ENCODE measurements at regions not wholly inside any gene's neighbourhood (a gene's known extent, or its start where the extent isn't known, plus 50 kb on each side); places are given as distances from the start of the nearest gene placed in this dataset.

- no peak overlapping the region for H3K9ac ChIP-seq (ENCODE audit: insufficient read depth, low read length)
- H3K79me2 ChIP-seq (ENCODE audit: control insufficient read depth, insufficient read depth, low read length), result no peaks in the 10 kb centered on the region
- no peak for DNase-seq (ENCODE audit: low read depth in 2 of 2)
- no peak overlapping the region for H2AFZ ChIP-seq (ENCODE audit: low read length)
- no peaks in the 10 kb centered on the region for H4K20me1 ChIP-seq (ENCODE audit: control insufficient read depth, extremely low read depth, insufficient read depth, low read length)
- no peak overlapping the region for H3K4me2 ChIP-seq (ENCODE audit: extremely low read depth, insufficient read depth, low read length)
- H3K4me1 ChIP-seq (ENCODE audit: control insufficient read depth, extremely low read depth, insufficient read depth, low read length), result no peaks in the 10 kb centered on the region
- no peaks in the 10 kb centered on the region for H3K27me3 ChIP-seq (ENCODE audit: control insufficient read depth, insufficient read depth, low read length)
- no peak for TF ChIP-seq EZH2 (IDR thresholded peaks at IDR 0.05; ENCODE audit: low read length, missing control alignments)
- no peak for TF ChIP-seq CTCF (conservative IDR thresholded peaks at IDR 0.05 in 1 of 2, IDR thresholded peaks at IDR 0.05 in 1 of 2; ENCODE audit: low read depth in 1 of 2, low read length in 2 of 2)
- no peaks in the 10 kb centered on the region for H3K36me3 ChIP-seq (ENCODE audit: control insufficient read depth, insufficient read depth, low read length)
- no peak overlapping the region for H3K27ac ChIP-seq (ENCODE audit: insufficient read depth, low read length)
- H3K9me3 ChIP-seq (ENCODE audit: control insufficient read depth, insufficient read depth, low read depth, low read length), result no peaks in the 10 kb centered on the region
- H3K4me3 ChIP-seq (replicated peaks in 1 of 4; ENCODE audit: control extremely low read depth in 1 of 4, insufficient read depth in 1 of 4, low read depth in 3 of 4, low read length in 4 of 4), result no peak overlapping the region
Measured at GRCh38 chr12:34356233-34356987, 334.1 kb downstream of the ALG10 start.

- no peak overlapping the region for H2AFZ ChIP-seq (ENCODE audit: low read length)
- no peaks in the 10 kb centered on the region for H3K36me3 ChIP-seq (ENCODE audit: control insufficient read depth, insufficient read depth, low read length)
- H3K4me1 ChIP-seq (ENCODE audit: control insufficient read depth, extremely low read depth, insufficient read depth, low read length), result no peaks in the 10 kb centered on the region
- no peaks in the 10 kb centered on the region for H3K79me2 ChIP-seq (ENCODE audit: control insufficient read depth, insufficient read depth, low read length)
- no peaks in the 10 kb centered on the region for H4K20me1 ChIP-seq (ENCODE audit: control insufficient read depth, extremely low read depth, insufficient read depth, low read length)
- no peak for DNase-seq (ENCODE audit: low read depth in 2 of 2)
- no peak overlapping the region for H3K9ac ChIP-seq (ENCODE audit: insufficient read depth, low read length)
- H3K4me3 ChIP-seq (replicated peaks in 1 of 4; ENCODE audit: control extremely low read depth in 1 of 4, insufficient read depth in 1 of 4, low read depth in 3 of 4, low read length in 4 of 4), result no peak overlapping the region
- no peaks in the 10 kb centered on the region for H3K9me3 ChIP-seq (ENCODE audit: control insufficient read depth, insufficient read depth, low read depth, low read length)
- no peak overlapping the region for H3K27ac ChIP-seq (ENCODE audit: insufficient read depth, low read length)
- TF ChIP-seq CTCF (conservative IDR thresholded peaks at IDR 0.05 in 1 of 2, IDR thresholded peaks at IDR 0.05 in 1 of 2; ENCODE audit: low read depth in 1 of 2, low read length in 2 of 2) (no peak), EZH2 (IDR thresholded peaks at IDR 0.05; ENCODE audit: low read length, missing control alignments) (no peak)
- H3K27me3 ChIP-seq (ENCODE audit: control insufficient read depth, insufficient read depth, low read length), result no peaks in the 10 kb centered on the region
- H3K4me2 ChIP-seq (ENCODE audit: extremely low read depth, insufficient read depth, low read length), result no peak overlapping the region
Measured at GRCh38 chr12:34357791-34358190, 335.5 kb downstream of the ALG10 start.

GRCh38 chr12:34358198-34358597 is 335.9 kb downstream of the ALG10 start:
- H4K20me1 ChIP-seq (ENCODE audit: control insufficient read depth, extremely low read depth, insufficient read depth, low read length), result no peaks in the 10 kb centered on the region
- H3K4me2 ChIP-seq (ENCODE audit: extremely low read depth, insufficient read depth, low read length), result no peak overlapping the region
- no peaks in the 10 kb centered on the region for H3K4me1 ChIP-seq (ENCODE audit: control insufficient read depth, extremely low read depth, insufficient read depth, low read length)
- no peak for DNase-seq (ENCODE audit: low read depth in 2 of 2)
- no peaks in the 10 kb centered on the region for H3K27me3 ChIP-seq (ENCODE audit: control insufficient read depth, insufficient read depth, low read length)
- H3K4me3 ChIP-seq (replicated peaks in 1 of 4; ENCODE audit: control extremely low read depth in 1 of 4, insufficient read depth in 1 of 4, low read depth in 3 of 4, low read length in 4 of 4), result no peak overlapping the region
- no peak overlapping the region for H2AFZ ChIP-seq (ENCODE audit: low read length)
- H3K9me3 ChIP-seq (ENCODE audit: control insufficient read depth, insufficient read depth, low read depth, low read length), result no peaks in the 10 kb centered on the region
- H3K27ac ChIP-seq (ENCODE audit: insufficient read depth, low read length), result no peak overlapping the region
- no peaks in the 10 kb centered on the region for H3K79me2 ChIP-seq (ENCODE audit: control insufficient read depth, insufficient read depth, low read length)
- no peak overlapping the region for H3K9ac ChIP-seq (ENCODE audit: insufficient read depth, low read length)
- no peaks in the 10 kb centered on the region for H3K36me3 ChIP-seq (ENCODE audit: control insufficient read depth, insufficient read depth, low read length)
- TF ChIP-seq EZH2 (IDR thresholded peaks at IDR 0.05; ENCODE audit: low read length, missing control alignments), result no peak
- no peak for TF ChIP-seq CTCF (conservative IDR thresholded peaks at IDR 0.05 in 1 of 2, IDR thresholded peaks at IDR 0.05 in 1 of 2; ENCODE audit: low read depth in 1 of 2, low read length in 2 of 2)

Data from fibroblast of lung (primary cell).